Spleen (tissue), 11 donors: ENCODE measurements at regions not wholly inside any gene's neighbourhood (a gene's known extent, or its start where the extent isn't known, plus 50 kb on each side); places are given as distances from the start of the nearest gene placed in this dataset.

ENCODE experiments used
- DNase-seq: peaks from one replicate; pipeline ENCODE4 v3.0.0-alpha.2; 2020
- H3K27ac ChIP-seq, 8 donors: fragments of 200-600 bp; sonication (generic) in 7 of 8; 1 replicate in 4 of 8; 2 replicates in 4 of 8; pipeline versions ENCODE4 v1.5.0 to v1.8.0; 2016 to 2021; ENCODE audit warnings: inconsistent platforms in 4 of 8, mild to moderate bottlenecking in 4 of 8, moderate library complexity in 1 of 8
- H3K27me3 ChIP-seq, 7 donors: fragments of 200-600 bp; sonication (generic) in 6 of 7; replicated peaks in 1 of 7; 1 replicate in 4 of 7; 2 replicates in 3 of 7; pipeline versions ENCODE4 v1.5.0 to v1.8.0; 2016 to 2021; ENCODE audit warnings: inconsistent platforms in 3 of 7, mild to moderate bottlenecking in 1 of 7
- H3K36me3 ChIP-seq, 6 donors: fragments of 200-600 bp; sonication (generic) in 5 of 6; 1 replicate in 4 of 6; 2 replicates in 2 of 6; pipeline versions ENCODE4 v1.5.0 to v1.8.0; 2016 to 2021; ENCODE audit warnings: inconsistent platforms in 2 of 6
- H3K4me1 ChIP-seq, 6 donors: fragments of 200-600 bp; sonication (generic) in 5 of 6; 1 replicate in 3 of 6; 2 replicates in 3 of 6; pipeline versions ENCODE4 v1.5.0 to v1.8.0; 2016 to 2021; ENCODE audit warnings: inconsistent platforms in 3 of 6
- H3K4me3 ChIP-seq, 8 donors: fragments of 200-600 bp; sonication (generic) in 7 of 8; 1 replicate in 4 of 8; 2 replicates in 4 of 8; pipeline versions ENCODE4 v1.5.0 to v1.8.0; 2016 to 2021; ENCODE audit warnings: inconsistent platforms in 4 of 8, mild to moderate bottlenecking in 4 of 8, moderate library complexity in 2 of 8
- H3K9me3 ChIP-seq, 8 donors: fragments of 200-600 bp; sonication (generic) in 7 of 8; 1 replicate in 4 of 8; 2 replicates in 4 of 8; pipeline versions ENCODE4 v1.5.0 to v1.8.0; 2016 to 2021; ENCODE audit warnings: inconsistent platforms in 4 of 8
- CTCF ChIP-seq, 11 experiments: fragments of 200-600 bp in 7 of 11; fragments of 450-650 bp in 4 of 11; sonication (generic) in 4 of 11; IDR thresholded peaks in 8 of 11; conservative IDR thresholded peaks in 3 of 11; 1 replicate in 7 of 11; 2 replicates in 4 of 11; pipeline versions ENCODE4 v1.4.0 to v1.8.0; 2016 to 2021; ENCODE audit warnings: antibody characterized with exemption in 11 of 11, inconsistent platforms in 4 of 11, mild to moderate bottlenecking in 1 of 11
- POLR2A ChIP-seq, 3 donors: fragments of 450-650 bp; IDR thresholded peaks; one replicate each; pipeline ENCODE4 v1.5.1; 2017; ENCODE audit warnings: antibody characterized with exemption in 3 of 3, mild to moderate bottlenecking in 1 of 3
- POLR2AphosphoS5 ChIP-seq, 3 donors: sonication (generic); formaldehyde crosslinking; IDR thresholded peaks; one replicate each; pipeline ENCODE4 v1.5.1; 2017; ENCODE audit warnings: antibody characterized with exemption in 3 of 3
- WGBS, 5 donors: extraction: QIAGEN DNeasy Blood & Tissue Kit in 3 of 5; methylation state at CpG; one replicate each; pipeline versions ENCODE4 v1.1.5 to v1.1.7; 2013 to 2018; 5-methylcytosine and 5-hydroxymethylcytosine counted together
- intact Hi-C: fragments of 100-400 bp; cut with DNase I; formaldehyde crosslinking; loops from one replicate; pipeline ENCODE4 v1.15.0; 2023; ENCODE audit warnings: low total_unique reads
- donor health status: healthy with polysubstance abuse.
- donor health status: DM: no; HTN: no; CAD: no; lungs with moderate emphysema.
- donor health status: DM: no; HTN: no; CAD: no.
- donor health status: Bipolar disorder and iron deficiency.
- donor health status: healthy.
- donor health status: DM: no; HTN: no; CAD: no.
- donor health status: DM: yes; HTN: yes; CAD: no.

- Histone ChIP-seq H3K9me3 (no peaks in the 10 kb centered on the region), H3K27me3 (no peaks in the 10 kb centered on the region), H3K27ac (peak overlapping the region in 6 of 8 donors; percentile 4 to 48 (median 32)), H3K4me3 (peak overlapping the region in 1 of 8 donors; percentile 11), H3K36me3 (no peaks in the 10 kb centered on the region), H3K4me1 (peaks cover 0 to 5% (median 0%) of the 10 kb centered on the region in 6 donors)
- intact Hi-C loops = no loop called here
- no peak for DNase-seq
- WGBS, 5 donors = 21 to 51% (median 49%) methylated on average over 5 of the region's 5 CpGs
- no peak for TF ChIP-seq CTCF (IDR thresholded peaks at IDR 0.05 in 8 of 11, conservative IDR thresholded peaks at IDR 0.05 in 3 of 11)
- no peak for TF ChIP-seq POLR2A (IDR thresholded peaks at IDR 0.05)
- TF ChIP-seq POLR2AphosphoS5 (IDR thresholded peaks at IDR 0.05) = no peak
These were observed 357.7 kb downstream of the TTLL7 start for GRCh38 chr1:83641206-83641658.

DNA sequence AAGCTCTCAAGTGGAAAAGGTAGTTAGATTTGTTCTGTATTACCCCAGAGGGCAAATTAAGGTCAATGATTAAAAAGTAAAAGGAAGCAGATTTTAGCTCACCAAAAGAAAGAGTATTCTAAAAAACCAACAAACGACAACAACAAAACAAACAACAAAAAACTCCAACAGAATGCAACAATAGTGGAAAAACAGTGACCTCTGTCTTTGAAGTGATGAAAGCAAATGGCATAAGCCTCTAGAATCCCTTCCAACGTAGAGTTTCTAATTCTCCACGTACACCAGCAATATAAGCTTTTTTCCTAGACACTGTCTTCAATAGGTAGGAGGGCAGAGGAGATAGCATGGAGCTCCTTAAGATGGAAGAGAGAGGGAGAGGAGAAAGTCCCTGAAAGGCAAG is 359.1 kb downstream of the TTLL7 start:
- Histone ChIP-seq H3K36me3 (no peaks in the 10 kb centered on the region), H3K27ac (no peak overlapping the region), H3K4me1 (peaks cover 0 to 5% (median 0%) of the 10 kb centered on the region in 6 donors), H3K4me3 (no peak overlapping the region), H3K9me3 (no peaks in the 10 kb centered on the region), H3K27me3 (no peaks in the 10 kb centered on the region)
- intact Hi-C loops = no loop called here
- whole genome bisulfite sequencing, 5 donors = 74 to 91% (median 79%) methylated on average over 3 of the region's 3 CpGs
- TF ChIP-seq CTCF (IDR thresholded peaks at IDR 0.05 in 8 of 11, conservative IDR thresholded peaks at IDR 0.05 in 3 of 11) = no peak
- no peak for TF ChIP-seq POLR2AphosphoS5 (IDR thresholded peaks at IDR 0.05)
- no peak for TF ChIP-seq POLR2A (IDR thresholded peaks at IDR 0.05)
- no peak for DNase-seq

- TF ChIP-seq POLR2A (IDR thresholded peaks at IDR 0.05) = no peak
- no peak for TF ChIP-seq POLR2AphosphoS5 (IDR thresholded peaks at IDR 0.05)
- no peak for TF ChIP-seq CTCF (IDR thresholded peaks at IDR 0.05 in 8 of 11, conservative IDR thresholded peaks at IDR 0.05 in 3 of 11)
- DNase-seq = no peak
- Histone ChIP-seq H3K9me3 (no peaks in the 10 kb centered on the region), H3K4me3 (no peak overlapping the region), H3K36me3 (no peaks in the 10 kb centered on the region), H3K27ac (no peak overlapping the region), H3K4me1 (peaks cover 0 to 5% (median 0%) of the 10 kb centered on the region in 6 donors), H3K27me3 (no peaks in the 10 kb centered on the region)
- intact Hi-C loops = no loop called here
These were observed 361.3 kb downstream of the TTLL7 start for GRCh38 chr1:83637586-83637985.

DNA sequence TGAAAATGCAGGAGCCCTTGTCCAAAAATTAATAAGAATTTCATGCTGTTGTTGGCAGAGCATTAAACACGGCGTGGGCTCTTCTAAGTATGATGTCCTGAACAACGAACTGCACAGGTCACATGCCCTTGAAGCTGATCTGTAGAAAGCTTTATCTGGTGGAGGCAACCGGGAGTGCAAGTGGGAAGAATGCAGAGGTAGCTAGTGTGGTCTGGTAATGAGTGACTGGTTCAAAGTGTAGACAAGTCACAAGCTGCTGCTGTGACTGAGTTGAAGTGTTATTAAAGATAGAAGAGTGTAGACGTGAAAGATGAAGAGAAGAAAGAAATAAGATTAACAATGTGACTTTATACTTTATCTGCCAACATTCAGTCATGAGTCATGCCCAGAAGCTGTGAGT is 361.9 kb downstream of the TTLL7 start:
- intact Hi-C loops = no loop called here
- no peaks in the 10 kb centered on the region for H3K9me3 ChIP-seq
- no peak for DNase-seq
- H3K27me3 ChIP-seq = no peaks in the 10 kb centered on the region
- H3K4me3 ChIP-seq = no peak overlapping the region
- TF ChIP-seq CTCF (IDR thresholded peaks at IDR 0.05 in 8 of 11, conservative IDR thresholded peaks at IDR 0.05 in 3 of 11) (no peak), POLR2A (IDR thresholded peaks at IDR 0.05) (no peak), POLR2AphosphoS5 (IDR thresholded peaks at IDR 0.05) (no peak)
- WGBS, 5 donors = 86 to 94% (median 87%) methylated on average over 5 of the region's 5 CpGs
- H3K36me3 ChIP-seq = no peaks in the 10 kb centered on the region
- H3K4me1 ChIP-seq = peaks cover 0 to 5% (median 0%) of the 10 kb centered on the region in 6 donors
- H3K27ac ChIP-seq = no peak overlapping the region
